GM20000 (cell line): ENCODE measurements at regions not wholly inside any gene's neighbourhood (a gene's known extent, or its start where the extent isn't known, plus 50 kb on each side); places are given as distances from the start of the nearest gene placed in this dataset.

Source experiments
- DNase-seq: peaks from one replicate; pipeline ENCODE4 v3.0.0; 2012; ENCODE audit warnings: low spot score
- CTCF ChIP-seq: IDR thresholded peaks from 2 replicates; pipeline ENCODE4 v1.5.1; 2012; ENCODE audit warnings: mild to moderate bottlenecking, control low read depth; ENCODE audit errors: extremely low read depth, missing control alignments

- TF ChIP-seq CTCF: no peak
- no peak for DNase-seq
These were observed 367.4 kb downstream of the CD109 start for GRCh38 chr6:74063391-74063790.

- TF ChIP-seq CTCF: no peak
- DNase-seq: no peak
These were observed 365.2 kb downstream of the CD109 start for GRCh38 chr6:74061201-74061600.

GRCh38 chr6:74060354-74060753, 364.4 kb downstream of the CD109 start:
- TF ChIP-seq CTCF: no peak
- DNase-seq: no peak

GRCh38 chr6:74058606-74059005, 362.6 kb downstream of the CD109 start:
- no peak for TF ChIP-seq CTCF
- no peak for DNase-seq

- TF ChIP-seq CTCF: no peak
- DNase-seq: no peak
These were observed 361.3 kb downstream of the CD109 start for GRCh38 chr6:74057326-74057725.

GRCh38 chr6:74054190-74054589, 358.2 kb downstream of the CD109 start:
- no peak for DNase-seq
- TF ChIP-seq CTCF: no peak

- no peak for TF ChIP-seq CTCF
- no peak for DNase-seq
These were observed 354.9 kb downstream of the CD109 start for GRCh38 chr6:74050921-74051320.
